ENCODE measurements at regions not wholly inside any gene's neighbourhood (a gene's known extent, or its start where the extent isn't known, plus 50 kb on each side); places are given as distances from the start of the nearest gene placed in this dataset.

DNA sequence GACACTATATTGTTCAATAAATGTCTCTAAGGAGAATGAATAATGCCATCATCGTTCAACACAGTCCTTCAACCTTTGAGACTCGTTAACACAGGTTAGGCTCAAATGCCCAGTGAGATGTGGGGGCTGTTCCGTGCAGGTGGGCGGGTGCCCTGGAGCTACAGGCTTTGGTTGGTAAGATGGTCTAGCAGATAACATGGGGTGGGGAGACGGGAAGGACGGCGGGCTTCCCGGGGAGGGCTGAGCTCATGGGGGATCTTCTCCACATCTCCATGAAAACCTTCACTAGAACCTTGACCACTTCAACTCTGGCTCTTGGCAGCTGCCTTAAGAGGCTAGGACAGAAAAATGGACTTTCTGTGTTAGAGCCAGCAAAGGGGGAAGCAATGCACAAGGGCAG, 134.1 kb upstream of the TCERG1L start:
- DNase-seq = no peak

- no peak for DNase-seq
These were observed 134.7 kb upstream of the TCERG1L start for GRCh38 chr10:131446171-131446570.

DNA sequence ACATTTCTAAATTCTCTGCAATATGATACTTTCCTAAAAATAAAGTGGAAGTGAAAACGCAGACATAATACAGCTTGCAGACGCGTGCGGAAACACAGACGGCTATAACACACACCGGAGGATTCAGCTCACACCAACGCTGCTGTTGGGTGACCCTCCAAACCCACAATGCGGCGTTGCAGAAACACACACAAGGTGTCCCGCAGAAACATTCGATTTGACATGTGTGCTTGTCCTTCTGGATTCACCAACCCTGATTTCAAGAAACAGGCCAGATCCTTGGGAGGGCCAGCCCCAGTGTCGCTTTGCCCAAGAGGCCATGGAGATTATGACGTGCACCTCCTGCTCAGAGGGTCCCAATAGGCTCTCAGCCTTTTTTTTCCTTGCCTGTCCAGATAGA, 136.7 kb upstream of the TCERG1L start:
- DNase-seq = no peak

DNA sequence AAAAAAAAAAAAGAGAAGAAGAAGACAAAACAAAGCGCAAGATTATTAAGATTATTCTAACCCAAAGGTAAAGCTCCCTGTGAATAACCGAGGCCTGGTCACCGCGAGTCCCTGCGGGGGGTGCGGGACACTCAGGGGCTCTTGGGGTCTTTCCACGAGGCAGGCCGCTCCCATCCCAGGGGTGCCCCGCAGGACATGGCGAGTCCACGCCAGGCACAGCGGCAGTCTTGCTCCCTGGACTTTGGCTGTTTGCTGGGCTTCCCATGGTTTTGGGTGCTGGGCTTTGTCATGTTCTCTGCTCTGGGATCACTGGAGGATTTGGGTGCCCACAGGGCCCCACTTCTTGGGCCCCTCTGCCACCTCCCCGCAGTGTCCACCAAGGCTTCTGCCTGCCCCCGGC, 137.4 kb upstream of the TCERG1L start:
- DNase-seq = no peak

DNA sequence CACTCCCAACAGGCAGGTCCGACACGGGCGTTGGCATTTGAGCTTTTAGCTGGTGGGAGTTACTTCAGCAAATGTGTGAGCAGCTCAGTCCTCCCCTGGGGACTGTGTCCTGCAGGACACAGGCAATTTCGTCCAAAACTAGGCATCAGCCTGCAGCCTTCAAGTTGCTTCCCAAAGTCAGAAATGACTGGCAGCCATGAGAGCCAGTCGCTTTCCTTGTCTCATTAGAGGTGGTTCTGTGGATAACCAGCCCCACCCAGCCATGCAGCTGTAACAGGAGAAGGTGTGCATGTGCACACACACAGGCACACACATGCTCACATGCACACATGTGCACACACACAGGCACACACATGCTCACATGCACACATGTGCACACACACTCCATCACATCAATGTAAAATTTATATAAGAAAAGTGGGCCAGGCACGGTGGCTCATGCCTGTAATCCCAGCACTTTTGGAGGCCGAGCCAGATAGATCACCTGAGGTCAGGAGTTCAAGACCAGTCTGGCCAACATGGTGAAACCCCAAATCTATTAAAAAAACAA, 138.8 kb upstream of the TCERG1L start:
- DNase-seq = no peak

- DNase-seq = no peak
These were observed 140.0 kb upstream of the TCERG1L start for GRCh38 chr10:131451407-131452015.

- peak in 11 of 14 donors; percentile 17 to 72 (median 52) for DNase-seq
These were observed 141.6 kb upstream of the TCERG1L start for GRCh38 chr10:131452926-131453720.

DNA sequence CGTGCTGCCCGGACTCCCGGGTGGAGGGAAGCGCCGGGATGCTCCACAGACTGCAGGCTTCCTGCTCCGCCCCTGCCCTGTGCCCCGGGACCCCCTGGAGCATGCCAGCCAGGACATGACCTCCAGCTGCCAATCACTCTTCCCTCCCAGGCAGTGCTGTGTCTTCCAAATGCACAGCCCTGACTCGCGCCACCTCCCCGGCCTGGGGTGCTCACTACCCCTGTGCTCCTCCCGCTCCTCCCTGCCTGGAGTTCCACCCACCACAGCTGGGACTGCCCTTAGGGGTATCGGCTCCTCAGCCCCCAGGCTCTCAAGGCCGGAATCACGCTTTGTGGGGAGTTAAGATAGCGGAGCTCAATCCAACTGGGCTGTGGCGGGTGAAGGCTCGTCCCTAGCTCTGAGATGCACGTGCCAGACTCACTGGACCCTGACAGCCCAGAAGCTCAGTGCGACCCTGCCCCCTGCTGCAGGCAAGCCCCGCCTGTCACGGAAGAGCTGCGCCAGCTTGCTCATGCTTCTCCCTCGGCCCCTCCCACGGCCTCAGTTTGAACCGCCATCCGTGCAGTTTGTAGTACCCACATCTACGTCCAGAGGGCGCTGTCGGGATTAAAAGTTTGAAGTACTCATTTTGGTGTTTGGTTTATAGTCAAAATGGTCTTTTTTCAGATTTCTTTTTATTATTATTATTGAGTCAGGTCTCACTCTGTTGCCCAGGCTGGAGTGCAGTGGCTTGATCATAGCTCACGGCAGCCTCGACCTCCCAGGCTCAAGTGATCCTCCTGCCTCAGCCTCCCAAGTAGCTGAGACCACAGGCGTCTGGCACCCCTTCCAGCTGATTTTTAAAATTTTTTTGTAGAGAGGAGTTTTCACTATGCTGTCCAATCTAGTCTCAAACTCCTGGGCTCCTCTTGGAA, 142.5 kb upstream of the TCERG1L start:
- peak in 12 of 14 donors; percentile 20 to 73 (median 50) for DNase-seq

GRCh38 chr10:131456411-131456810, 144.9 kb upstream of the TCERG1L start:
- no peak for DNase-seq

DNA sequence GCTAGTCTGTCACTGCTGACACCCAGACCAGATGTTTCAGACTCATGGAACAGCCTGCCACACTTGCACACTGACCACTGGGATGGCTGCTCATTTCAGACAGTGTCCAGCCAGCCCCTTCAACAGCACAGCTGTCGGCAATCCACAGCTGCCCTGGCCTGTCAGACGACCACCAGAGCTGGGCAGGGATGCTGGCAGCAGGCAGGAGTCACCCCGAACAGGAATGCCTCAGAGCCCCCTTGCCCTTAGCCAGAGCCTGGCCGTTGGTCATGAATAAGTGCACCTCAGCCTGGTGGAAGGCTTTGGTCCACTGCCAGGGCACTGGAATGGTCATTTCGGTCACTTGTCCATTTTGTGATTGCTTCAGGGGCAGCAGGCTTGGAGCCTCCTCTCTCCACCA, 149.6 kb upstream of the TCERG1L start:
- no peak for DNase-seq

GRCh38 chr10:131464789-131465188, 153.3 kb upstream of the TCERG1L start:
- no peak for DNase-seq

DNA sequence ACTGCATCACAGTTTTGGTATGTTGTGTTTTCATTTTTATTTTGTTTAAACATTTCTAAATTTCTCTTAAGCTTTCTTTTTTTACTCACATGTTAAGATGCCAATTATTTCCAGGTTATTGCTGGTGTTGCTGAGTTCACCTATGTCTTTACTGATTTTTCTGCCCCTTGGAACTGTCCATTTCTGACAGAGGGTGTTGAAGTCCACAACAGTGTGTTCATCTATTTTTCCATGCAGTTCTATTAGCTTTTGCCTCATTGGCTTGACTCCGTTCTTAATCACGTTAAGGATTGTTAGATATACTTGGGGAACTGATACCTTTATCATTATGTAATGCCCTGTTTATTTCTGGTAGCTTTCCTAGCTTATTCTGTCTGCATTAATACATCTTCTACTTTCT, 158.0 kb upstream of the TCERG1L start:
- DNase-seq = no peak

DNA sequence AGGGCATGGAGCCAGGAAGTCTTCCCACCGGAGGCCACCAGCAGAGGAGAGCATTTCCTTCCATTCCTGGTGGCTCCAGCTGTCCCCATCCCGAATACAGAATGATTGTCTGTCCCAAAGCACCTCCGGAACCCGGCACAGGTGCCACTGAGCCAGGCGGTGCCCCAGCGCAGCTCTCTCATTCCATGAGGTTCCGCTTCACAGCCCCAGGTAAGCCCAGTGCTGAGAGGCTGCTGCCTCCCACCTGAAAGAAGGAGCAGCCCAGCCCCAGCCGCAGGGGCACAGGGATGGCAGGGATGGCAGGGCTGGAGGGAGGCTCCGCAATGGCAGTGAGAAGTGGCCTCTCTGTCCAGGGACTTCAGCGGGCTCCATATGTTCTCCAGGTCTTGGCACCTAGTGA, 162.1 kb upstream of the TCERG1L start:
- DNase-seq = no peak

DNA sequence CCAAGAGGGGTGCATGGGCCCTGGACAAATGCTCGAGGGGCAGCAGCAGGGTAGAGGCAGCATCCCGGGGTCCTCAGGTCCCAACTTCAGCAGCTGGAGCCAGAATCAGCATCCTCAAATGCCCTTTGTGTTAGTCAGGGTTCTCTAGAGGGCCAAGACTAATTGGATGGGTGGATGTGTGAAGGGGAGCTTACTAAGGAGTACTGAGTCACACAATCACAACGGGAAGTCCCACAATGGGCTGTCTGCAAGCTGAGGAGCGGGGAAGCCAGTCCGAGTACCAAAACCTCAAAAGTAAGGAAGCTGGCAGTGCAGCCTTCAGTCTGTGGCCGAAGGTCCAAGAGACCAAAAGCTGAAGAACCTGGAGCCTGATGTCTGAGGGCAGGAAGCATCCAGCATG, 162.9 kb upstream of the TCERG1L start:
- DNase-seq = no peak

DNA sequence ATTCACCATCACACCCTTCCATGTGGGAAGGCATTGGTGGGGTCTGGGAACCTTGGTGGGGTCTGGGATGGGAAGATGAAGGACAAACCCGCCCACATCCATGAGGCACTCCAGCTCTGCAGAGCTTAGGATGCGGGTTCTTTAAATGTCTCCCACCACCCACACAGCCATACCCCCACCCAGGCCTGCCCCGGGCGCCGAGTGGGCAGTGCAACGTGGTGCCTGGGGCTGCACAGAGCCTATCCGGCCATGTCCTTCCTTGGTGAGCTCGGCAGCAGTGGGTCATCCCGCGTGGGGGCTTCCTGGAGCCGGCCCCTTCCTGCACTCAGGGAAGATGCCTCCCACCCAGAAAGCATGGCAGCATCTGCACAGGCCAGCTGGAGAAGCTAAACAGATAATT, 163.5 kb upstream of the TCERG1L start:
- DNase-seq = no peak

- DNase-seq = no peak
These were observed 164.3 kb upstream of the TCERG1L start for GRCh38 chr10:131475803-131476202.

DNA sequence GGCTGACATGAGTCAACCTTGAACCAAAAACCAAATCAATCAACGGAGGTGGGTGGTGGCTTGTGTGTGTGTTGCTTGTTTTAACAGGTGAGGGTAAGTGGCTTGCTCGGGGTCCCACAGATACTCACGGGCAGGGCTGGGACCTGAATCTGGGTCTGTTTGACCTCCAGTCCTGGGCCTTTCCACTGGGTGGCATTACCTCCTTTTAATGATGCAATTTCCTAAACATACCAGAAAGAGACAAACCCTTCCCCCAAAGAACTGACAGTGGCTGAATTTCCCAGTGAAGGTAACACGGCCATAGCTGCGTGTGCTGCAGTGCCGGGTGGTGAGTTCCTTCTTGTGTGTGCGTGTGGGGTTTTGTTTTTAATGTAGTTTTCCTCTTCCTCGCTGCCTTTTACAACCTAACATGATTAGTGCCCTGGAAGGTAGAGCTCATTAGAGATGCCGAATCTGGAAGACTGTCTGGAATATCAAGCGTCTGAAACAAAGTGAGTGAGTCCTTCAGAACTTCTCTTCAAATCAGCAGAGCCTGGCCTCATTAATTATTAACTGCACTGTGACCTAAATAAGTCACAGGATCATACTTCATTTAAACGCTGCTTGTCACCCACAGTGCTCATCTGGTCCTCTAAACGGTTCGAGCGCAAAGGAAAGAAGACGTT, 166.1 kb upstream of the TCERG1L start:
- no peak for DNase-seq

DNA sequence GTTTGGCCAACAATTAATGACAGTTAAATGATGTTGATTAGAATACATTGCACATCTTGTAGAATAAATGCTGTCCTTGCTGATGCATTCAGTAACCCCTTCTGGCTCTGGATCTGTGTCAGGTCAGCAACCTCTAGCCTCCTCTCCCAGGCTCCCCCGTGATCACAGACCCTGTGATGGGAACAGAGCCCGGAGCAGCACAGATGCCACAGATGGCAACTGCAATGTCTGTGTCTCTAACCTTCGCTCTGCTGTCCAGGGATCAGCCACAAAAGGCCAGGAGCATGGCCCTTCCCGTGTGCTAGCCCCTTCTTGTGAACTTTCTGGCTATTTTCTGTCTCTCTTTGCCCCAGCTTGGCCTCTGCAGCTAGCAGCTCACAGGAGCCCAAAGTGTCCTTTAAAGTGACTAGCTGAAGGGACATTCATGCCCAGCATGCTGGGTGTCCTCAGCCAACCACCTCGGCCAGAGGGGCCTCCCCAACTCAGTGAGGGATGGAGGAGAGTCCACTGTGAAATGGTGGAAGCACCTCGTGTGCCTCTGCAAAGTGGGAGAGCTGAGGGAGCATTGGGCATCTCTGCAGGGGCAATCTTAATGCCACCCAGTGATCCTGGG, 167.0 kb upstream of the TCERG1L start:
- no peak for DNase-seq

DNA sequence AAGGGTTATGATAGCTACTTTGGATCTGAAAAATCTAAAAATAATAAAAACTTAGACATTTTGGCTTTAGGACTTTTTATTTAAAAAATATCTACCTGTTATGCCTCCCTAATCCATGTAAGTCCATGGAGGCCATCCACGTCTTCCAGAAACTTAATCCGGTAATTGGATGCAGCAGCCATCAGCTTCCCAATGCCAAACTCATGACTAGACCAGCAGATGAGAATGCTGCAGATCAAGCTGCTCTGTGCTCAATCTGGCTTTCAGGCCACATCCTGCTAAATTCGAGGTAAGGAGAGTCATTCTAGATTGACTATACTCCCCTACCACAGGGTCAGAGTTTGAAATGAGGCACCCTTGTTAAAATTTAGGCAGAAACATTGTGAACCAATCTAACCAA, 168.5 kb upstream of the TCERG1L start:
- DNase-seq = no peak

DNA sequence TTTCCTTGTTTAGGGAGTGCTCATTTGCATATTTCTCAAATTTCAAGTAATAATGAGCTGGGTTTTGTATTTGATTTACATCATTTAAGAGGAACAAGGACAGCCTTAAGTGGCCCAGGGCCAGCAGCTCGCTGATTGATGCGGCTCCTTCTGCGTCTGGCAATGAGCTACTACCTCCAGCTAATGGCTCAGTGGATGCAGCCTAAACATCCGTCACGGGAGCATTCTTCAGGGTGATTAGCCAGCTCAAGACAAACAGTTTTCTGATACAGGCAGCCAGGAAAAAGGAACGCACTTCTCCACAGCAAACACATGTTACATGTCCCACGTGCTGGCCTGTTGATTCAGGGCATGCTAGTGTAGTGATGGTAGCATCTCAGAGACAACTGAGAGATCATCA, 169.3 kb upstream of the TCERG1L start:
- no peak for DNase-seq

GRCh38 chr10:131485732-131486131, 174.2 kb upstream of the TCERG1L start:
- no peak for DNase-seq

- no peak for DNase-seq
These were observed 176.3 kb upstream of the TCERG1L start for GRCh38 chr10:131487822-131488221.
